Activated CD4-positive, CD25-positive, alpha-beta regulatory T cell treated with anti-CD3 and anti-CD28 coated beads, Interleukin-2, amount 50 U/mL, for 24 hours (primary cell): ENCODE measurements at regions not wholly inside any gene's neighbourhood (a gene's known extent, or its start where the extent isn't known, plus 50 kb on each side); places are given as distances from the start of the nearest gene placed in this dataset.
A peak's percentile ranks its signal among the peaks of the same experiment; 100 is the strongest.
"Not testable (repeated sequence)": the region's sequence is repeated elsewhere in the genome, so short reads cannot be mapped to it uniquely, and the experiment has no call there.

Experiments
- ATAC-seq, 2 donors: fragments of 150-1000 bp; cut with Tn5 transposase; one replicate each; pipeline ENCODE4 v1.10.0; 2021; ENCODE audit warnings: mild to moderate bottlenecking in 1 of 2, moderate library complexity in 1 of 2

GRCh38 chr3:31188112-31188511, 293.7 kb upstream of the GADL1 start:
- ATAC-seq: no peak

GRCh38 chr3:31189330-31189729, 294.9 kb upstream of the GADL1 start:
- no peak for ATAC-seq

- no peak for ATAC-seq
Observed at GRCh38 chr3:31189971-31190370, 295.5 kb upstream of the GADL1 start.

GRCh38 chr3:31191354-31191753, 296.9 kb upstream of the GADL1 start:
- no peak for ATAC-seq

GRCh38 chr3:31193429-31193828, 299.0 kb upstream of the GADL1 start:
- ATAC-seq: no peak

GRCh38 chr3:31193871-31194270, 299.4 kb upstream of the GADL1 start:
- no peak for ATAC-seq

- no peak for ATAC-seq
Observed at GRCh38 chr3:31196261-31196660, 301.8 kb upstream of the GADL1 start.

- no peak for ATAC-seq
Observed at GRCh38 chr3:31196881-31197364, 302.5 kb upstream of the GADL1 start.

- no peak for ATAC-seq
Observed at GRCh38 chr3:31197941-31198340, 303.5 kb upstream of the GADL1 start.

GRCh38 chr3:31198890-31199289, 304.4 kb upstream of the GADL1 start:
- ATAC-seq: no peak

GRCh38 chr3:31203960-31204795, 309.7 kb upstream of the GADL1 start:
- ATAC-seq: no peak

- ATAC-seq: not testable (repeated sequence)
Observed at GRCh38 chr3:31204796-31205056, 310.3 kb upstream of the GADL1 start.

GRCh38 chr3:31210068-31210645, 315.7 kb upstream of the GADL1 start:
- ATAC-seq: no peak

- ATAC-seq: peak; percentile 10 to 19
Observed at GRCh38 chr3:31213869-31214486, 318.7 kb upstream of the STT3B start.

GRCh38 chr3:31218082-31218481, 314.6 kb upstream of the STT3B start:
- peak; percentile 66 to 78 for ATAC-seq

- no peak for ATAC-seq
Observed at GRCh38 chr3:31219131-31219843, 313.4 kb upstream of the STT3B start.

GRCh38 chr3:31220431-31220830, 312.3 kb upstream of the STT3B start:
- no peak for ATAC-seq

GRCh38 chr3:31223278-31223677, 309.4 kb upstream of the STT3B start:
- ATAC-seq: no peak

- no peak for ATAC-seq
Observed at GRCh38 chr3:31224936-31225335, 307.8 kb upstream of the STT3B start.

GRCh38 chr3:31225923-31226322, 306.8 kb upstream of the STT3B start:
- ATAC-seq: no peak

- ATAC-seq: peak in 1 of 2 donors; percentile 23
Observed at GRCh38 chr3:31226346-31226745, 306.4 kb upstream of the STT3B start.

GRCh38 chr3:31227131-31227562, 305.6 kb upstream of the STT3B start:
- ATAC-seq: peak; percentile 28 to 37
